ENCODE measurements at regions not wholly inside any gene's neighbourhood (a gene's known extent, or its start where the extent isn't known, plus 50 kb on each side); places are given as distances from the start of the nearest gene placed in this dataset.

DNA sequence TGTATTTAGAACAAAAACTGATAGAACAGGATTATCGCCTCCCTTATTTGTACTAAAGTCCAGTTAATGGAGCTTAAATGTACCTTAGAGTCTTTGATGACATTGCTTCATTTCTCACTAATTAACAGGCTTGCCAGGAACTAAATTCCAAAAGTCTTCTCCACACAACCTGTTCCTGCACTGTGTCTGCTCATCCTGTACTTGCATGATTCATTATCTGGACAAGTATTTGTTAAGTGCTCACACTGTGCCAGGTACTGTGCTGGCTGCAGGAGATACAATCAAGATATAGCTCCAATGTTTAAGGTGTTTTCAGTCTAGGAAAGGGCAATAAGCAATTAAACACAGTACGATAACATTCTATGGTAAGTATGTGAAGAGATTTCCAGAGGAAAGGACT, 485.9 kb upstream of the TENM4 start:
- no peak overlapping the region for H2BK15ac ChIP-seq (ENCODE audit: low read length)
- no peak overlapping the region for H4K8ac ChIP-seq (ENCODE audit: low read depth, low read length)
- no peaks in the 10 kb centered on the region for H3K9me3 ChIP-seq (replicated peaks in 1 of 2; ENCODE audit: control insufficient read depth in 2 of 2, insufficient read depth in 1 of 2, low read depth in 1 of 2, low read length in 2 of 2)
- no peak overlapping the region for H3K4me3 ChIP-seq (ENCODE audit: low read length in 2 of 2)
- H2BK12ac ChIP-seq (ENCODE audit: low read length): no peak overlapping the region
- H3K27ac ChIP-seq (replicated peaks; ENCODE audit: low read length): no peak overlapping the region
- no peak overlapping the region for H2AK5ac ChIP-seq (ENCODE audit: low read depth, low read length)
- H3K36me3 ChIP-seq (replicated peaks in 1 of 2; ENCODE audit: control insufficient read depth in 2 of 2, insufficient read depth in 2 of 2, low read length in 2 of 2): peaks cover 0 to 3% of the 10 kb centered on the region in 2 donors
- H3K23ac ChIP-seq (ENCODE audit: low read depth, low read length, poor library complexity): no peak overlapping the region
- H2AFZ ChIP-seq (ENCODE audit: low read length): no peak overlapping the region
- WGBS, 2 donors (ENCODE audit: extremely low coverage in 2 of 2, insufficient read length in 2 of 2, insufficient replicate concordance in 1 of 2): no CpG with 5 or more reads among the region's 2 CpGs
- no peak overlapping the region for H4K91ac ChIP-seq (ENCODE audit: low read depth, low read length, poor library complexity)
- H2BK5ac ChIP-seq (ENCODE audit: low read length): no peak overlapping the region
- H3K4me2 ChIP-seq (ENCODE audit: insufficient read depth, low read length, poor library complexity, severe bottlenecking): no peak overlapping the region
- H3K14ac ChIP-seq (ENCODE audit: low read length): no peak overlapping the region
- no peak overlapping the region for H3K4ac ChIP-seq (ENCODE audit: low read length)
- H3K18ac ChIP-seq (ENCODE audit: low read length): no peak overlapping the region
- H3K9ac ChIP-seq (ENCODE audit: low read depth, low read length, poor library complexity): no peak overlapping the region
- H3K4me1 ChIP-seq (ENCODE audit: control insufficient read depth in 2 of 2, insufficient read depth in 1 of 2, low read depth in 1 of 2, low read length in 2 of 2): no peaks in the 10 kb centered on the region
- H3K79me1 ChIP-seq (ENCODE audit: low read depth, low read length): no peaks in the 10 kb centered on the region
- no peak overlapping the region for H2BK120ac ChIP-seq (ENCODE audit: low read depth, low read length)
- H3K27me3 ChIP-seq (ENCODE audit: control insufficient read depth in 3 of 3, insufficient read depth in 3 of 3, low read depth in 1 of 3, low read length in 3 of 3): no peaks in the 10 kb centered on the region
- no peak for DNase-seq (ENCODE audit: low spot score)

DNA sequence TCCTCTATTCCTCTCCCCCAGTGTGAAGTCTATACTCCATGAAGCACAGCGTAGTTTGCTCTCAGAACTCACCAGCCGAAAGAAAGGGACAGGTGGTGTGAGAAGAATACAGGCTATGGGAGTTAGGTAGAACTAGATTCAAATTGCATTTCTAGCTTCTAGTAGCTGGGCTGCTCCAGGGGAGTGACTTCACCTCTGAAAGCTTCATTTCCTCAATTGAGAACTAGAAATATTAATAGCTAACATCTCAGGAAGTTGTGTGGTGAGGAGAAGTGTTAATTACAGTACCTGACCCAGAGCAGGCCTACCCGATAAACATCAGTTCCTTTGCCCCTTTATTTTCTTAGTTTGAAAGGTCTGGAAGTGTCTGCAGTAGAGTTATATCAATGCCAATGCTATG, 484.7 kb upstream of the TENM4 start:
- no peak for DNase-seq (ENCODE audit: low spot score)
- H3K9ac ChIP-seq (ENCODE audit: low read depth, low read length, poor library complexity): no peak overlapping the region
- no peak overlapping the region for H2BK12ac ChIP-seq (ENCODE audit: low read length)
- peaks cover 0 to 3% of the 10 kb centered on the region in 2 donors for H3K36me3 ChIP-seq (replicated peaks in 1 of 2; ENCODE audit: control insufficient read depth in 2 of 2, insufficient read depth in 2 of 2, low read length in 2 of 2)
- H2BK15ac ChIP-seq (ENCODE audit: low read length): no peak overlapping the region
- H4K91ac ChIP-seq (ENCODE audit: low read depth, low read length, poor library complexity): no peak overlapping the region
- no CpG with 5 or more reads among the region's 3 CpGs for WGBS, 2 donors (ENCODE audit: extremely low coverage in 2 of 2, insufficient read length in 2 of 2, insufficient replicate concordance in 1 of 2)
- H3K4me2 ChIP-seq (ENCODE audit: insufficient read depth, low read length, poor library complexity, severe bottlenecking): no peak overlapping the region
- no peaks in the 10 kb centered on the region for H3K9me3 ChIP-seq (replicated peaks in 1 of 2; ENCODE audit: control insufficient read depth in 2 of 2, insufficient read depth in 1 of 2, low read depth in 1 of 2, low read length in 2 of 2)
- H3K23ac ChIP-seq (ENCODE audit: low read depth, low read length, poor library complexity): no peak overlapping the region
- no peak overlapping the region for H3K4me3 ChIP-seq (ENCODE audit: low read length in 2 of 2)
- no peak overlapping the region for H2BK120ac ChIP-seq (ENCODE audit: low read depth, low read length)
- H3K4me1 ChIP-seq (ENCODE audit: control insufficient read depth in 2 of 2, insufficient read depth in 1 of 2, low read depth in 1 of 2, low read length in 2 of 2): no peaks in the 10 kb centered on the region
- no peak overlapping the region for H4K8ac ChIP-seq (ENCODE audit: low read depth, low read length)
- no peak overlapping the region for H3K14ac ChIP-seq (ENCODE audit: low read length)
- H2BK5ac ChIP-seq (ENCODE audit: low read length): no peak overlapping the region
- H3K18ac ChIP-seq (ENCODE audit: low read length): no peak overlapping the region
- no peak overlapping the region for H3K4ac ChIP-seq (ENCODE audit: low read length)
- no peak overlapping the region for H3K27ac ChIP-seq (replicated peaks; ENCODE audit: low read length)
- H3K79me1 ChIP-seq (ENCODE audit: low read depth, low read length): no peaks in the 10 kb centered on the region
- H3K27me3 ChIP-seq (ENCODE audit: control insufficient read depth in 3 of 3, insufficient read depth in 3 of 3, low read depth in 1 of 3, low read length in 3 of 3): no peaks in the 10 kb centered on the region
- H2AK5ac ChIP-seq (ENCODE audit: low read depth, low read length): no peak overlapping the region
- H2AFZ ChIP-seq (ENCODE audit: low read length): no peak overlapping the region

DNA sequence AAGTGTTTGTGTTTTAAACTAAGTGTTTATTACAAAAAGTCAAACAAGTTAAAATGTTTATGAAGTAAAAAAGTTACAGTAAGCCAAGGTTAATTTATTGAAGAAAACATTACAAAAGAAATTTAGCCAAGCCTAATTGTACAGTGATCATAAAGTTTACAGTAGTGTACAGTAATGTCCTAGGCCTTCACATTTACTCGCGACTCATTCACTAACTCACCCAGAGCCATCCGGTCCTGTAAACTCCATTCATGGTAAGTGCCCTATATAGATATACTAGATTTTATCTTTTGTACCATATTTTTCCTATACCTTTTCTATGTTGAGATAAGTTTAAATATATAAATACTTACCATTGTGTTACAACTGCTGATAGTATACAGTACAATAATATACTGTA, 481.8 kb upstream of the TENM4 start:
- Histone ChIP-seq H3K36me3 (replicated peaks in 1 of 2; ENCODE audit: control insufficient read depth in 2 of 2, insufficient read depth in 2 of 2, low read length in 2 of 2) (peaks cover 0 to 3% of the 10 kb centered on the region in 2 donors), H3K9me3 (replicated peaks in 1 of 2; ENCODE audit: control insufficient read depth in 2 of 2, insufficient read depth in 1 of 2, low read depth in 1 of 2, low read length in 2 of 2) (no peaks in the 10 kb centered on the region), H3K4ac (ENCODE audit: low read length) (no peak overlapping the region), H3K4me3 (ENCODE audit: low read length in 2 of 2) (no peak overlapping the region), H2BK5ac (ENCODE audit: low read length) (no peak overlapping the region), H3K9ac (ENCODE audit: low read depth, low read length, poor library complexity) (no peak overlapping the region), H2BK12ac (ENCODE audit: low read length) (no peak overlapping the region), H2AFZ (ENCODE audit: low read length) (no peak overlapping the region), H3K23ac (ENCODE audit: low read depth, low read length, poor library complexity) (no peak overlapping the region), H4K91ac (ENCODE audit: low read depth, low read length, poor library complexity) (no peak overlapping the region), H2AK5ac (ENCODE audit: low read depth, low read length) (no peak overlapping the region), H4K8ac (ENCODE audit: low read depth, low read length) (no peak overlapping the region), H3K79me1 (ENCODE audit: low read depth, low read length) (no peaks in the 10 kb centered on the region), H3K4me2 (ENCODE audit: insufficient read depth, low read length, poor library complexity, severe bottlenecking) (no peak overlapping the region), H3K27me3 (ENCODE audit: control insufficient read depth in 3 of 3, insufficient read depth in 3 of 3, low read depth in 1 of 3, low read length in 3 of 3) (no peaks in the 10 kb centered on the region), H3K18ac (ENCODE audit: low read length) (no peak overlapping the region), H3K4me1 (ENCODE audit: control insufficient read depth in 2 of 2, insufficient read depth in 1 of 2, low read depth in 1 of 2, low read length in 2 of 2) (no peaks in the 10 kb centered on the region), H3K27ac (replicated peaks; ENCODE audit: low read length) (no peak overlapping the region), H3K14ac (ENCODE audit: low read length) (no peak overlapping the region), H2BK15ac (ENCODE audit: low read length) (no peak overlapping the region), H2BK120ac (ENCODE audit: low read depth, low read length) (no peak overlapping the region)
- no peak for DNase-seq (ENCODE audit: low spot score)
- no CpG with 5 or more reads among the region's 3 CpGs for WGBS, 2 donors (ENCODE audit: extremely low coverage in 2 of 2, insufficient read length in 2 of 2, insufficient replicate concordance in 1 of 2)

DNA sequence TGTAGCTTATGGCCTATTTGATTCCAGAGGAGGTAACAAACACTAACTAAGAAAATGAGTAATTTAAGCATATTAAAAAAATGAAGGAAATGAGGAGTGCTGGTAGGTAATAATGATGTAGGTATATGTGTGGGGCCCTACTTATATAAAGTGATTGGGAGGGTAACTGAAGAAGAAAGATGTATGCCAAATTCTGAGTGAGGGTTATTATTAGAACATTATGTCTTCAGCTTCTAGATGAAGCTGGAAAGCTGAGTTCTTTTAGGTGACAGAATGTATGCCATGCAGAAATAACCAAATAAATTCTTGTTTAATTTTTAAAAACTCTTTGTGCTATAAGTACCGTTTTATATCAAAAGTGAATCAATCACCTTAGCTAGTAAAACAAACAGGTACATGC, 479.6 kb upstream of the TENM4 start:
- H3K79me1 ChIP-seq (ENCODE audit: low read depth, low read length): no peaks in the 10 kb centered on the region
- H3K23ac ChIP-seq (ENCODE audit: low read depth, low read length, poor library complexity): no peak overlapping the region
- no peak overlapping the region for H3K4ac ChIP-seq (ENCODE audit: low read length)
- H4K91ac ChIP-seq (ENCODE audit: low read depth, low read length, poor library complexity): no peak overlapping the region
- no peak overlapping the region for H3K14ac ChIP-seq (ENCODE audit: low read length)
- H3K27me3 ChIP-seq (ENCODE audit: control insufficient read depth in 3 of 3, insufficient read depth in 3 of 3, low read depth in 1 of 3, low read length in 3 of 3): no peaks in the 10 kb centered on the region
- H2AK5ac ChIP-seq (ENCODE audit: low read depth, low read length): no peak overlapping the region
- no CpG with 5 or more reads among the region's 1 CpG for WGBS, 2 donors (ENCODE audit: extremely low coverage in 2 of 2, insufficient read length in 2 of 2, insufficient replicate concordance in 1 of 2)
- H2BK12ac ChIP-seq (ENCODE audit: low read length): no peak overlapping the region
- H3K18ac ChIP-seq (ENCODE audit: low read length): no peak overlapping the region
- H3K36me3 ChIP-seq (replicated peaks in 1 of 2; ENCODE audit: control insufficient read depth in 2 of 2, insufficient read depth in 2 of 2, low read length in 2 of 2): peaks cover 0 to under 1% of the 10 kb centered on the region in 2 donors
- no peak overlapping the region for H2AFZ ChIP-seq (ENCODE audit: low read length)
- no peak overlapping the region for H2BK120ac ChIP-seq (ENCODE audit: low read depth, low read length)
- H4K8ac ChIP-seq (ENCODE audit: low read depth, low read length): no peak overlapping the region
- H3K27ac ChIP-seq (replicated peaks; ENCODE audit: low read length): no peak overlapping the region
- H3K4me3 ChIP-seq (ENCODE audit: low read length in 2 of 2): no peak overlapping the region
- no peak overlapping the region for H3K9ac ChIP-seq (ENCODE audit: low read depth, low read length, poor library complexity)
- H3K9me3 ChIP-seq (replicated peaks in 1 of 2; ENCODE audit: control insufficient read depth in 2 of 2, insufficient read depth in 1 of 2, low read depth in 1 of 2, low read length in 2 of 2): no peaks in the 10 kb centered on the region
- no peak overlapping the region for H2BK5ac ChIP-seq (ENCODE audit: low read length)
- H3K4me2 ChIP-seq (ENCODE audit: insufficient read depth, low read length, poor library complexity, severe bottlenecking): no peak overlapping the region
- no peaks in the 10 kb centered on the region for H3K4me1 ChIP-seq (ENCODE audit: control insufficient read depth in 2 of 2, insufficient read depth in 1 of 2, low read depth in 1 of 2, low read length in 2 of 2)
- DNase-seq (ENCODE audit: low spot score): no peak
- no peak overlapping the region for H2BK15ac ChIP-seq (ENCODE audit: low read length)
